NOMO-1 treated with DMSO at 0.1 percent for 48 hours (cell line): ENCODE measurements at regions not wholly inside any gene's neighbourhood (a gene's known extent, or its start where the extent isn't known, plus 50 kb on each side); places are given as distances from the start of the nearest gene placed in this dataset.

Experiments used
- DNase-seq: peaks from one replicate; lab custom pipeline; 2025; ENCODE audit not compliant: unreplicated experiment; lab: John Stamatoyannopoulos, UW

- DNase-seq = no peak
Measured at GRCh38 chr10:78160591-78160990, 126.9 kb downstream of the RPS24 start.

GRCh38 chr10:78162853-78163252 lies 129.2 kb downstream of the RPS24 start:
- no peak for DNase-seq

- no peak for DNase-seq
Measured at GRCh38 chr10:78164702-78165101, 131.0 kb downstream of the RPS24 start.

GRCh38 chr10:78165172-78165571 lies 131.5 kb downstream of the RPS24 start:
- DNase-seq = no peak

GRCh38 chr10:78165617-78166016 lies 132.0 kb downstream of the RPS24 start:
- DNase-seq = no peak

- no peak for DNase-seq
Measured at GRCh38 chr10:78166261-78166660, 132.6 kb downstream of the RPS24 start.

GRCh38 chr10:78169214-78169613 lies 135.6 kb downstream of the RPS24 start:
- no peak for DNase-seq

GRCh38 chr10:78170026-78170475 lies 136.4 kb downstream of the RPS24 start:
- no peak for DNase-seq

- no peak for DNase-seq
Measured at GRCh38 chr10:78171633-78172400, 138.2 kb downstream of the RPS24 start.

GRCh38 chr10:78173360-78174015 lies 139.8 kb downstream of the RPS24 start:
- DNase-seq = no peak

GRCh38 chr10:78175444-78176015 lies 141.9 kb downstream of the RPS24 start:
- no peak for DNase-seq

GRCh38 chr10:78176320-78177317 lies 143.0 kb downstream of the RPS24 start:
- no peak for DNase-seq

GRCh38 chr10:78177491-78178185 lies 144.0 kb downstream of the RPS24 start:
- DNase-seq = no peak

GRCh38 chr10:78178397-78178796 lies 144.7 kb downstream of the RPS24 start:
- DNase-seq = no peak

GRCh38 chr10:78178940-78179339 lies 145.3 kb downstream of the RPS24 start:
- DNase-seq = no peak

GRCh38 chr10:78179886-78180705 lies 146.4 kb downstream of the RPS24 start:
- no peak for DNase-seq

GRCh38 chr10:78181381-78182055 lies 147.9 kb downstream of the RPS24 start:
- no peak for DNase-seq

- no peak for DNase-seq
Measured at GRCh38 chr10:78182841-78183240, 149.2 kb downstream of the RPS24 start.
